PC-9 (cell line): ENCODE measurements at regions not wholly inside any gene's neighbourhood (a gene's known extent, or its start where the extent isn't known, plus 50 kb on each side); places are given as distances from the start of the nearest gene placed in this dataset.

Experiments used
- CTCF ChIP-seq: fragments of 200-600 bp; sonication (generic); conservative IDR thresholded peaks from 2 replicates; pipeline ENCODE4 v1.6.1; 2017; ENCODE audit warnings: mixed run types, antibody characterized with exemption, mild to moderate bottlenecking, moderate library complexity
- EZH2 ChIP-seq: fragments of 200-600 bp; sonication (generic); IDR thresholded peaks from 2 replicates; pipeline ENCODE4 v1.8.0; 2017; ENCODE audit warnings: antibody characterized with exemption, low read depth

- TF ChIP-seq CTCF, result no peak
- TF ChIP-seq EZH2, result no peak
These were observed 755.2 kb upstream of the CDH10 start for GRCh38 chr5:25399878-25400480.
